ENCODE measurements at regions not wholly inside any gene's neighbourhood (a gene's known extent, or its start where the extent isn't known, plus 50 kb on each side); places are given as distances from the start of the nearest gene placed in this dataset.

- Histone ChIP-seq H3K27ac (ENCODE audit: low read length) (no peak overlapping the region), H3K4me2 (ENCODE audit: low read depth, low read length) (no peak overlapping the region), H3K79me2 (ENCODE audit: low read length) (no peaks in the 10 kb centered on the region), H3K36me3 (replicated peaks; ENCODE audit: insufficient read depth, low read length) (no peaks in the 10 kb centered on the region), H3K4me1 (ENCODE audit: low read length) (peaks cover 9% of the 10 kb centered on the region), H3K9ac (ENCODE audit: low read length) (no peak overlapping the region), H2AFZ (ENCODE audit: low read length) (no peak overlapping the region), H3F3A (ENCODE audit: insufficient read depth, low read length) (no peaks in the 10 kb centered on the region), H3K27me3 (replicated peaks; ENCODE audit: insufficient read depth, low read length) (no peaks in the 10 kb centered on the region), H3K9me2 (replicated peaks; ENCODE audit: insufficient read depth, low read length) (no peaks in the 10 kb centered on the region), H3K9me3 (replicated peaks; ENCODE audit: insufficient read depth, low read length) (no peaks in the 10 kb centered on the region), H3K4me3 (ENCODE audit: low read length) (no peak overlapping the region), H4K20me1 (ENCODE audit: insufficient read depth, low read length) (no peaks in the 10 kb centered on the region)
- TF ChIP-seq EZH2phosphoT487 (IDR thresholded peaks at IDR 0.05; ENCODE audit: low read length) (no peak), CTCF (IDR thresholded peaks at IDR 0.05; ENCODE audit: low read length) (no peak), EZH2 (optimal IDR thresholded peaks at IDR 0.05; ENCODE audit: low read depth, low read length) (no peak)
- no peak for DNase-seq
Measured at GRCh38 chr2:20111311-20112131, 60.1 kb upstream of the LAPTM4A start.

GRCh38 chr2:20110876-20111275, 59.4 kb upstream of the LAPTM4A start:
- Histone ChIP-seq H2AFZ (ENCODE audit: low read length) (no peak overlapping the region), H3K9me3 (replicated peaks; ENCODE audit: insufficient read depth, low read length) (no peaks in the 10 kb centered on the region), H3K4me1 (ENCODE audit: low read length) (peaks cover 9% of the 10 kb centered on the region), H3K9me2 (replicated peaks; ENCODE audit: insufficient read depth, low read length) (no peaks in the 10 kb centered on the region), H3F3A (ENCODE audit: insufficient read depth, low read length) (no peaks in the 10 kb centered on the region), H3K4me2 (ENCODE audit: low read depth, low read length) (no peak overlapping the region), H3K27me3 (replicated peaks; ENCODE audit: insufficient read depth, low read length) (no peaks in the 10 kb centered on the region), H3K4me3 (ENCODE audit: low read length) (no peak overlapping the region), H3K36me3 (replicated peaks; ENCODE audit: insufficient read depth, low read length) (no peaks in the 10 kb centered on the region), H4K20me1 (ENCODE audit: insufficient read depth, low read length) (no peaks in the 10 kb centered on the region), H3K79me2 (ENCODE audit: low read length) (no peaks in the 10 kb centered on the region), H3K9ac (ENCODE audit: low read length) (no peak overlapping the region), H3K27ac (ENCODE audit: low read length) (no peak overlapping the region)
- TF ChIP-seq EZH2phosphoT487 (IDR thresholded peaks at IDR 0.05; ENCODE audit: low read length), result no peak
- no peak for TF ChIP-seq CTCF (IDR thresholded peaks at IDR 0.05; ENCODE audit: low read length)
- TF ChIP-seq EZH2 (optimal IDR thresholded peaks at IDR 0.05; ENCODE audit: low read depth, low read length), result no peak
- DNase-seq, result no peak

GRCh38 chr2:20110383-20110782, 59.0 kb upstream of the LAPTM4A start:
- H3K9me3 ChIP-seq (replicated peaks; ENCODE audit: insufficient read depth, low read length), result no peaks in the 10 kb centered on the region
- H3K27ac ChIP-seq (ENCODE audit: low read length), result no peak overlapping the region
- H3K4me1 ChIP-seq (ENCODE audit: low read length), result peaks cover 12% of the 10 kb centered on the region
- H3K9me2 ChIP-seq (replicated peaks; ENCODE audit: insufficient read depth, low read length), result no peaks in the 10 kb centered on the region
- no peaks in the 10 kb centered on the region for H4K20me1 ChIP-seq (ENCODE audit: insufficient read depth, low read length)
- no peak for TF ChIP-seq CTCF (IDR thresholded peaks at IDR 0.05; ENCODE audit: low read length)
- no peak for TF ChIP-seq EZH2phosphoT487 (IDR thresholded peaks at IDR 0.05; ENCODE audit: low read length)
- no peak for TF ChIP-seq EZH2 (optimal IDR thresholded peaks at IDR 0.05; ENCODE audit: low read depth, low read length)
- H3K79me2 ChIP-seq (ENCODE audit: low read length), result no peaks in the 10 kb centered on the region
- H3K9ac ChIP-seq (ENCODE audit: low read length), result no peak overlapping the region
- no peaks in the 10 kb centered on the region for H3K27me3 ChIP-seq (replicated peaks; ENCODE audit: insufficient read depth, low read length)
- H3K36me3 ChIP-seq (replicated peaks; ENCODE audit: insufficient read depth, low read length), result no peaks in the 10 kb centered on the region
- no peak overlapping the region for H3K4me3 ChIP-seq (ENCODE audit: low read length)
- H3F3A ChIP-seq (ENCODE audit: insufficient read depth, low read length), result no peaks in the 10 kb centered on the region
- H3K4me2 ChIP-seq (ENCODE audit: low read depth, low read length), result no peak overlapping the region
- no peak for DNase-seq
- H2AFZ ChIP-seq (ENCODE audit: low read length), result no peak overlapping the region
